ENCODE measurements at regions not wholly inside any gene's neighbourhood (a gene's known extent, or its start where the extent isn't known, plus 50 kb on each side); places are given as distances from the start of the nearest gene placed in this dataset.

GRCh38 chr7:84497873-84498272 lies 303.3 kb upstream of the SEMA3A start:
- no peak for TF ChIP-seq CTCF (IDR thresholded peaks at IDR 0.05)
- Histone ChIP-seq H3K27me3 (no peaks in the 10 kb centered on the region), H3K36me3 (no peaks in the 10 kb centered on the region), H3K27ac (no peak overlapping the region), H3K4me1 (no peaks in the 10 kb centered on the region), H3K9me3 (no peaks in the 10 kb centered on the region), H3K4me3 (no peak overlapping the region)
- no peak for DNase-seq
- intact Hi-C loops (cut with DNase I) = no loop called here
- ATAC-seq = no peak

GRCh38 chr7:84495128-84495527 lies 300.5 kb upstream of the SEMA3A start:
- no peak for TF ChIP-seq CTCF (IDR thresholded peaks at IDR 0.05)
- no peak overlapping the region for H3K27ac ChIP-seq
- ATAC-seq (no peak), DNase-seq (no peak)
- no peaks in the 10 kb centered on the region for H3K27me3 ChIP-seq
- no peak overlapping the region for H3K4me3 ChIP-seq
- intact Hi-C loops (cut with DNase I) = no loop called here
- no peaks in the 10 kb centered on the region for H3K9me3 ChIP-seq
- no peaks in the 10 kb centered on the region for H3K36me3 ChIP-seq
- no peaks in the 10 kb centered on the region for H3K4me1 ChIP-seq

GRCh38 chr7:84492098-84493034 lies 297.8 kb upstream of the SEMA3A start:
- H3K4me3 ChIP-seq = no peak overlapping the region
- H3K27ac ChIP-seq = no peak overlapping the region
- no peaks in the 10 kb centered on the region for H3K36me3 ChIP-seq
- no peaks in the 10 kb centered on the region for H3K4me1 ChIP-seq
- H3K27me3 ChIP-seq = no peaks in the 10 kb centered on the region
- TF ChIP-seq CTCF (IDR thresholded peaks at IDR 0.05) = no peak
- no peaks in the 10 kb centered on the region for H3K9me3 ChIP-seq
- intact Hi-C loops (cut with DNase I) = no loop called here
- DNase-seq (no peak), ATAC-seq (no peak)

- no peaks in the 10 kb centered on the region for H3K36me3 ChIP-seq
- ATAC-seq = no peak
- intact Hi-C loops (cut with DNase I) = no loop called here
- H3K4me1 ChIP-seq = no peaks in the 10 kb centered on the region
- no peaks in the 10 kb centered on the region for H3K9me3 ChIP-seq
- H3K27me3 ChIP-seq = no peaks in the 10 kb centered on the region
- DNase-seq = no peak
- H3K27ac ChIP-seq = no peak overlapping the region
- no peak overlapping the region for H3K4me3 ChIP-seq
- no peak for TF ChIP-seq CTCF (IDR thresholded peaks at IDR 0.05)
Measured at GRCh38 chr7:84490661-84491060, 296.1 kb upstream of the SEMA3A start.

GRCh38 chr7:84484502-84485079 lies 290.0 kb upstream of the SEMA3A start:
- Histone ChIP-seq H3K4me3 (no peak overlapping the region), H3K4me1 (no peaks in the 10 kb centered on the region), H3K36me3 (no peaks in the 10 kb centered on the region), H3K27me3 (no peaks in the 10 kb centered on the region), H3K27ac (no peak overlapping the region), H3K9me3 (no peaks in the 10 kb centered on the region)
- ATAC-seq = no peak
- intact Hi-C loops (cut with DNase I) = no loop called here
- DNase-seq = no peak
- TF ChIP-seq CTCF (IDR thresholded peaks at IDR 0.05) = no peak
